ENCODE measurements at regions not wholly inside any gene's neighbourhood (a gene's known extent, or its start where the extent isn't known, plus 50 kb on each side); places are given as distances from the start of the nearest gene placed in this dataset.
A peak's percentile ranks its signal among the peaks of the same experiment; 100 is the strongest.
"Not testable (repeated sequence)": the region's sequence is repeated elsewhere in the genome, so short reads cannot be mapped to it uniquely, and the experiment has no call there.

- Mint-ChIP-seq H3K4me1 (ENCODE audit: low read depth) (no peaks in the 10 kb centered on the region), H3K4me3 (ENCODE audit: unreplicated experiment) (no peak overlapping the region), H3K27me3 (ENCODE audit: low read depth) (peaks cover 41% of the 10 kb centered on the region), H3K9me3 (ENCODE audit: low read depth) (no peaks in the 10 kb centered on the region), H3K27ac (ENCODE audit: unreplicated experiment) (no peak overlapping the region), H3K36me3 (ENCODE audit: low read depth) (no peaks in the 10 kb centered on the region)
- no peak for DNase-seq (ENCODE audit: low spot score)
- no peak for TF ChIP-seq CTCF (IDR thresholded peaks at IDR 0.05)
These were observed 184.3 kb downstream of the RPIA start for GRCh38 chr2:88875736-88876135.

DNA sequence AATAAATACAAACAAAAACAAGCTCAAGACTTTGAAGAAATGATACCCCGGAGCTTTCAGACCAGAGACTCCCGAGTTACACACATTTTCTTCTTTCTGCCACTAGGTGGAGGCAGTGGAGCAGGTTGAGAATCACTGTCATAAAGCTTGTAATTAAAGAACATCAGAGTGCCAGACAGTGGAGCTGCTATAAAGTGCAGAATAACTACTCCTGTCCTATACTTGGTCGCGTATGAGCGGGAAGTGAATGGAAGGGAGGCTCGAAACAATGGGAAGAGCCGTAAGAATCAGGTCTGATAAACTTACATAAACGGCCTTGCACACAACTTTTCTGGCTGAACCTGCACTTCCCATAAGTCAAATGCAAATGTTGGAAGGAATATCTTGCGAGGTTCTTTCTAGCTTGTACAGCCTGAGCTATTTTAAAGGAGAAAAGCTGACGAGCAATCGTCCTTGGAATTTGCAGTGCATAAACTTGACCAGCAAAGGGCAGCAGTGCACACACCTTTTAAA is 189.0 kb downstream of the RPIA start:
- Mint-ChIP-seq H3K27ac (ENCODE audit: unreplicated experiment) (no peak overlapping the region), H3K4me3 (ENCODE audit: unreplicated experiment) (no peak overlapping the region), H3K36me3 (ENCODE audit: low read depth) (no peaks in the 10 kb centered on the region), H3K9me3 (ENCODE audit: low read depth) (no peaks in the 10 kb centered on the region), H3K4me1 (ENCODE audit: low read depth) (no peaks in the 10 kb centered on the region), H3K27me3 (ENCODE audit: low read depth) (peaks cover 37% of the 10 kb centered on the region)
- TF ChIP-seq CTCF (IDR thresholded peaks at IDR 0.05): peak; percentile 87
- no peak for DNase-seq (ENCODE audit: low spot score)

- Mint-ChIP-seq H3K4me1 (ENCODE audit: low read depth) (no peaks in the 10 kb centered on the region), H3K27me3 (ENCODE audit: low read depth) (peaks cover 31% of the 10 kb centered on the region), H3K4me3 (ENCODE audit: unreplicated experiment) (no peak overlapping the region), H3K27ac (ENCODE audit: unreplicated experiment) (no peak overlapping the region), H3K9me3 (ENCODE audit: low read depth) (no peaks in the 10 kb centered on the region), H3K36me3 (ENCODE audit: low read depth) (no peaks in the 10 kb centered on the region)
- no peak for DNase-seq (ENCODE audit: low spot score)
- no peak for TF ChIP-seq CTCF (IDR thresholded peaks at IDR 0.05)
These were observed 193.8 kb downstream of the RPIA start for GRCh38 chr2:88885275-88885674.

DNA sequence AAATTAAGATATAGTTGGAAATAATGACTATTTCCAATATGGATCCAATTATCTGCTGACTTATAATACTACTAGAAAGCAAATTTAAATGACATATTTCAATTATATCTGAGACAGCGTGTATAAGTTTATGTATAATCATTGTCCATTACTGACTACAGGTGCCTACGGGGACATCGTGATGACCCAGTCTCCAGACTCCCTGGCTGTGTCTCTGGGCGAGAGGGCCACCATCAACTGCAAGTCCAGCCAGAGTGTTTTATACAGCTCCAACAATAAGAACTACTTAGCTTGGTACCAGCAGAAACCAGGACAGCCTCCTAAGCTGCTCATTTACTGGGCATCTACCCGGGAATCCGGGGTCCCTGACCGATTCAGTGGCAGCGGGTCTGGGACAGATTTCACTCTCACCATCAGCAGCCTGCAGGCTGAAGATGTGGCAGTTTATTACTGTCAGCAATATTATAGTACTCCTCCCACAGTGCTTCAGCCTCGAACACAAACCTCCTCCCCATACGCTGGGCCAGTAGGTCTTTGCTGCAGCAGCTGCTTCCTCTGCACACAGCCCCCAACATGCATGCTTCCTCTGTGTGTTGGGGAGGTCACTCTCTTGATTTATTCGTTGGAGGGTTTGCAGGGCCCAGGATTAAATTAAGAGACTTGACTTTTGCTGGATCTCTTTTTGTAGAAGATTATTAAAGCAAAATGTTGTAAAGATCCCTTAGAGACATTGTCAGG is 194.4 kb downstream of the RPIA start:
- no peaks in the 10 kb centered on the region for H3K36me3 Mint-ChIP-seq (ENCODE audit: low read depth)
- no peaks in the 10 kb centered on the region for H3K9me3 Mint-ChIP-seq (ENCODE audit: low read depth)
- DNase-seq (ENCODE audit: low spot score): no peak
- no peak overlapping the region for H3K27ac Mint-ChIP-seq (ENCODE audit: unreplicated experiment)
- H3K4me1 Mint-ChIP-seq (ENCODE audit: low read depth): no peaks in the 10 kb centered on the region
- no peak overlapping the region for H3K4me3 Mint-ChIP-seq (ENCODE audit: unreplicated experiment)
- TF ChIP-seq CTCF (IDR thresholded peaks at IDR 0.05): no peak
- peaks cover 31% of the 10 kb centered on the region for H3K27me3 Mint-ChIP-seq (ENCODE audit: low read depth)

DNA sequence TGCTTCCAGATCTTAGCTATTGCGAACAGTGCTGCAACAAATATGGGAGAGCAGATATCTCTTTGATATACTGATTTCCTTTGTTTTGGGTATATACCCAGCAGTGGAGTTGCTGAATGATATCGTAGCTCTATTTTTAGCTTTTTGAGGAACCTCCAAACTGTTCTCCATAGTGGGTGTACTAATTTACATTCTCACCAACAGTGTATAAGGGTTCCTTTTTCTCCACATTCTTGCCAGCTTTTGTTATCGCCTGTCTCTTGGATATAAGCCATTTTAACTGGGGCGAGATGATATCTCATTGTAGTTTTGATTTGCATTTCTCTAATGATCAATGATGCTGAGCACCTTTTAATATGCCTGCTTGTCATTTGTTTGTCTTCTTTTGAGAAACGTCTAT is 196.0 kb downstream of the RPIA start:
- H3K9me3 Mint-ChIP-seq (ENCODE audit: low read depth); H3K36me3 Mint-ChIP-seq (ENCODE audit: low read depth); H3K4me3 Mint-ChIP-seq (ENCODE audit: unreplicated experiment); H3K4me1 Mint-ChIP-seq (ENCODE audit: low read depth); DNase-seq (ENCODE audit: low spot score); H3K27ac Mint-ChIP-seq (ENCODE audit: unreplicated experiment): not testable (repeated sequence)
- peaks cover 23% of the 10 kb centered on the region for H3K27me3 Mint-ChIP-seq (ENCODE audit: low read depth)

DNA sequence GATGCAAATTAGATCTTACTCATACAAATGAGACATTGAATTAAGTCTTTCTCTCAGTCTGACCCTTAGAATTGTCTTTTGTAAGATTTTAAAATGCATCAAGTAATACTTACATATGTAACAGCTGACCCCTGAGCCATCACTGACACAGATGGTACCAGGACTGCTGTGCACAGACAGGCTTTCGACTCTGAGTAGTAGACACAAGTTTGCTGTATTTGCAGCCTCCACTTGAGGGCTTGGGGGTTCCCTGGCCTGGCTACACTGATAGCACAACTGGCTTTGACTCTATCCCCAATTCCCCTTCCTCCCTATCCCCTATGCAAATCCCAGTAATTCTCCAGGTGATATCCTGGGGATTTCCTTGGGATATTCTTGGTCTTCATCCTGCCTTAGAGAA is 200.7 kb downstream of the RPIA start:
- Mint-ChIP-seq H3K4me3 (ENCODE audit: unreplicated experiment) (no peak overlapping the region), H3K27ac (ENCODE audit: unreplicated experiment) (no peak overlapping the region), H3K4me1 (ENCODE audit: low read depth) (no peaks in the 10 kb centered on the region), H3K27me3 (ENCODE audit: low read depth) (peaks cover 13% of the 10 kb centered on the region), H3K9me3 (ENCODE audit: low read depth) (no peaks in the 10 kb centered on the region), H3K36me3 (ENCODE audit: low read depth) (no peaks in the 10 kb centered on the region)
- no peak for DNase-seq (ENCODE audit: low spot score)
- TF ChIP-seq CTCF (IDR thresholded peaks at IDR 0.05): no peak
